GM18499 (cell line): ENCODE measurements at regions not wholly inside any gene's neighbourhood (a gene's known extent, or its start where the extent isn't known, plus 50 kb on each side); places are given as distances from the start of the nearest gene placed in this dataset.
"Not testable (repeated sequence)": the region's sequence is repeated elsewhere in the genome, so short reads cannot be mapped to it uniquely, and the experiment has no call there.

Experiments
- ATAC-seq: cut with Tn5 transposase; IDR thresholded peaks from one replicate; pipeline ENCODE4 v1.9.1; 2021; ENCODE audit warnings: moderate number of reproducible peaks; ENCODE audit not compliant: insufficient read depth, unreplicated experiment

DNA sequence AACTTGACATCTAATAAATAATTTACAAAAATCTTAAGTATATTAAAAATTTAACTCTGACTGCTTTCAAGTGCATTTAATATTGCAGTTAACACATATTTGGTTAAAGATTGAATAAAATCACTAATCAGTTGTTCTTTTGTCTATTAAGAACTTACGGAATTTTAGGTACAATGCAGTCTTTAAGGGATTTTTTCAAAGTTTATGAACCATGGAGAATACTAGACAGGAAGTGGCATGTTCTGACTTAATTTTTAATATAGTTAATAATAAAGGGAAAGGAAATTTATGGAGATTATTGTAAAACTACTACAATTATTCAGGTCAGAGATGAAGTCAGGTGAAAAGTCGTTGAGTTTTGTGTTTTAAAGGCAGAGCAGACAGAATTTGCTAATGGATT, 240.9 kb downstream of the CALCRL start:
- ATAC-seq = no peak

DNA sequence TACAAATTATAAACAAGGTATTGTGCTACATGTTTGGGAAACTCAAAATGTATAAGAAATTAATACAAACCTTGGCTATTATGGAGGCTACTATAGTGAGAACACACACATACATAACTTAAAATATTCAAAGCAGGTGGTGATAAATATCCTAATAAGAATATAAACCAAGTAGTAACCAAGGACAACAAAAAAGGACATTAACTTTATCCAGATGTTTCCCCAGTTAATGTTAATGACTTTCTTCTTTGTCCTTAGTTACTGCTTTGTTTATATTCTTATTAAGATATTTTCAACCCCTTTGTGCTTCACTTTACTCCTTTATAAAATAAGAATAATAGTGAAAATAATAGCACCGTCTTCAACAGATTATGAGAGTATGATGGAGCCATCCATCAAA, 241.6 kb downstream of the CALCRL start:
- no peak for ATAC-seq

GRCh38 chr2:187206071-187206470, 242.0 kb downstream of the CALCRL start:
- no peak for ATAC-seq

DNA sequence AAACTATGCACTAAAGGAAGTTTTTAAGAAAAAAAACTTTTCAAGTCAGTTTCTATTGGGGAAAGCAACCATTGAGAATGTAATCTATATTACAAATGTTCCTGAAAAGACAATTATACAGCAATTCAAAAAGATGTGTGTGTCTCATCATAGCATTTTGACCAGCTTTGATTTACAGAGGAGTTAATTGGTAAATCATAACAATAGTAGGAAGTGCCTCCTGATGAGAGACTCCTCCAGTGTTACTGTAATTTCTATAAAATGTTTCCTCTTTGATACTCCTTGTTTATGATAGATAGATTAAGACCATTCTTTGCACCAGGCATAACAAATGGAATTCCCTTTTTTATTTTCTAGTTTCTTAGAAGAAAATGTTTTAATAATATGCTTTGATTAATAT, 249.9 kb downstream of the CALCRL start:
- no peak for ATAC-seq

DNA sequence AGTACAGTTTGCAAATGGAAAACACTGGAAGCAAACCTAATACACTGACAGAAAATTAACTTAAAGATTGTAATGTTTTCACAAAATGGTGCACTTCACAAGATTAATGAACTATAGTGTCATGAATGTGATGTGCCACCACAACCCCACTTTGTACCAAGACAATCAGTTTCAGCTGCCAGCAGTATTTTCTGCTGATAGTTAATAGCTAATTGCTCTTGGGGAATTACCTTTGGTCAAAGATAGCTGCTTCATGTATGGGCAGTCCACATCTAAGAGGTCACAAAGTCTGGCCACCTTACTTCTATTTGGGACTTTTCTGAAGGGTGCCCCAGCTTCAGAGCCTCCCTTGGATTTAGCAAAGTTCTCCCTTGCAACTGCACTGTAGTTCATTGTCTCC, 254.0 kb downstream of the CALCRL start:
- no peak for ATAC-seq

DNA sequence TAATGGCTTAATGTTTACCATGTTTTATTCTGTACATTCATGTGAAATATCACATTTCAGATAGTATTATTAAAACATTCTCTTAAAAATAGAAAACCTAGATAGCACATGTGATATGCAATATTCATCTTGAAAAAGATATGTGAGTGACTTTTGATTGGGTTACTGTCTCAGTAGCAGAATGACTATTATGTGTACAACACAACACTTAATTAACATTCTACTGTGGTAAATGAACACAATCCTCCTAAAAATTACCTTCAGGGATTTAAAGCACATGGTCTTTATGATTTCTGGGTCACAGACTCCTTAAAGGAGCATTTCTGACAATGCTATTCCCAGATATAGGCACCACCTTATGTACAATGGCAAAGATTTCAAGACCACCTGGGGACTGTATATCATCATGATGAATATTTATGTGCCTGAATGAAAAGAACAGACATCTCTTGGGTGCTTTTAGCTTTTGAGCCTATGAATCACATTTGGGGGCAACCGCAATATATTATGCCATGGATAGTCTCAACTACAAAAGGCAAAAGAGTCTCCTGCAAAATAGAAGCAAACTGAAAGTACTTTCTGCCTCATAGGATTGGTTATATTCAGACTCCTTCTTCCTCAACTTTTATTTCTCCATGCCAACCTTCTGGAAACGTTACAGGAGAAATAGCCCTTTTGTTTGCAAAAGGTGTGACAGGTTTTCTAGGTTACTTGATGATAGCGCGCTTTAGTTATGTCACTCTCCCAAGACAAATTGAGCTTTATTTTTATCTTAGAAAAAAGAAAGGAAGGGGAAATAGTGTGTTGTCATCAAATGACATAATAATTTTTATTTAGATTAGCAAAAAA, 259.0 kb downstream of the CALCRL start:
- ATAC-seq = no peak

GRCh38 chr2:187187519-187187918, 260.5 kb downstream of the CALCRL start:
- ATAC-seq = no peak

GRCh38 chr2:187180529-187180928, 267.5 kb downstream of the CALCRL start:
- no peak for ATAC-seq

- not testable (repeated sequence) for ATAC-seq
Observed at GRCh38 chr2:187178876-187179275, 269.2 kb downstream of the CALCRL start.

DNA sequence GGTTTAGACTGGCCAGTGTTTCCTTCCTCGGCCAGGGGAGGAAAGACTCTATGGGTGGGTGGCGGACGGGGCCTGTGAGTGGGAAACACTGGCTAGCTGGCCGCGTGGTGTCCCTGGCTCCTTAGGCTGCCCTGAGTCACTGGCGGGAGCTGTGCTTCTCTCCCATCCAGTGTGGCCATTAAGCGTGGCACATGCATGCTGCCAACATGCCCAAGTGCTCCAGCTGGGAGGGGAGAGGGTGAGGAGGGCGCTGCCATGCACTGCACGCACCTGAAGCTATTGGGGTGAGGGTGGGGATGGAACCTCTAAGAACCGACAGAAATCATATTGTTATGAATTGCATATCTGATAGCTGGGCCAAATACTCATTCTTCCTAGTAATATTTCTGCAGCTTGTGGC, 270.8 kb downstream of the CALCRL start:
- ATAC-seq = no peak

- ATAC-seq = no peak
Observed at GRCh38 chr2:187174582-187174981, 273.5 kb downstream of the CALCRL start.

DNA sequence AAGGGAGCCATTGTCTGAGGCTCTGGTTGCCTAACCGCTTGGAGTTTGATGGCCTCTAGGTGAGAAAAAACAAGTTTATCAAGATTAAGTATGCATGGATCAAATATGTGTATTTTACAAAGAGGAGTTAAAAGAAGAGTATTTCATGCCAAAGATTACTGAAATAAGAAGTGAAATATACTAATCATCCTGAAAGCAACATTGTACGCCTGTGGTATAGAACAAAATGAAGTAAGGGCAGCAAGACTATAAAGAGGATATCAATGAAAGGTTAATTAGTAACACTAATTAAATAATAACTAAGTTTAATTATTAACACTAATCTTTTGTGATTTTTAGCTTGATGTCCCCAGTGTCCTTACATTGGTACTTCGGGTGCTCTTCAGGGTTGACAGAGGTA, 276.7 kb downstream of the CALCRL start:
- no peak for ATAC-seq

DNA sequence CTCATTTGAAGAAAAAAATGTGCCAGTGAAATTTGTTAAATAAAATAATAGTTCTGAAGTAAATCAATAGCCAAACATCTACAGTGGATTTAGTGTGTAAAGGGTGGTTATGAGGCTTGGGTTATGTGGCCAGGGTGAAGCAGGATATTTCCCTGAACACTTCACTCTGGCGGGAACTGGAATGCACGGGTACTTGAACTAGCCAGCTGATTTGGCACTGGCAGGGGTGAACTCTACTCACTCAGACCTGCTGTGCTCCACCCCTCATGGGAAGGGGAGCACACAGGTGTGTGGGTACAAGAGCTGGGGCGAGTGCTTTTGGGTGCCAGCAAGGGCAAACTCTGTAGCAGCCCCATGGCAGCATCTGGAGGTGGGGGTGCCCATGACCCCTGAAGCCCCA, 278.2 kb downstream of the CALCRL start:
- no peak for ATAC-seq

- peak; percentile 74 for ATAC-seq
Observed at GRCh38 chr2:187168720-187169713, 279.0 kb downstream of the CALCRL start.

- no peak for ATAC-seq
Observed at GRCh38 chr2:187167491-187167890, 280.6 kb downstream of the CALCRL start.

DNA sequence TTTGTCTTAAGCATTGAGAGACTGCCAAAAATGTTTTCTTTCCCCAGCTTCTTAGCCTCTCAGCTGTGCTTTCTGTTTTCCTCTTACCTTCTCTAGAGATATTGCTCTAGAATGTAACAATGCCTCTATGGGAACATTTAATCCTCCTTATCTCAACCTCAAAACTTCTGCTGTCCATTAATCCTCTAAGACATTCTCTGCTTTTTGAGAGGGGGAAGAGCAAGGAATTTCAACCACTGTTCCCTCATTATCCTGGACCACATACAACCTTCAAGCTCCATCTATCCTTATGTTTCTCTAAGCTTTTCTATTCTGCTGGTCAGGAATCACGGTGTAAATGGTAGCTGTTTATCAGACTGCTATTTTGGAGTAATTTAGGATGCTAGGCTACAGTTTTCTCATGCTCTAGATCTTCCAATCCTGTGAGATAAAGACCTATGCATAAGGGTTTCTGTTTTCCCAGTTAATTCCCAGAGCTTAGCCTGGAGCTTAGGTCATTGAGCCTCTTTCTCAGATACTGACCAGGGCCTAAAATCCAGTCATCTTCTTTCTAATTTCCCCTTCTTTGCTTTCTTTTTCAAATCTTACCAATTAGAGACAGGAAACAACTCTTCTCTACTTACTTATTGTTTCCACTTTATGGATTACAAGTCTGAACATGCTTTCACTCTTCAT, 282.0 kb downstream of the CALCRL start:
- ATAC-seq = no peak

DNA sequence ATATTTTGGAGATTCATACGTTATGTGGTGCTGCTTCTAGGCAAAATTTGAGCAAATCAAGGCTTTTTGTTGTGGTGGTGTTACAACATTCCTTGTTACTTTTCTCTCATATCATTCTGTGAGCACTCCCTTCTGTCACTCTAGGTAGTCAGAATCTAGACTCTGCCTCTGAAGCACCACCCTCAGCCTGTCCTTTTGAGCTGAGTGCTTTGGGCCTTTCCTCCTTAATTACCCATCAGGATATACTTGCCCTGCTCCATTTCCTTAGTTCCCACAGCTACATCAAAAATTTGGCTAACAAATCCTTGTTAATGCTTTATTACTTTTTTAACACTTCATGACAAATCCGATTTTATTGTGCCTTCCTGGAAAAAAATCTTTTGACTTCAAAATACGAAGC, 289.6 kb downstream of the CALCRL start:
- ATAC-seq = no peak

DNA sequence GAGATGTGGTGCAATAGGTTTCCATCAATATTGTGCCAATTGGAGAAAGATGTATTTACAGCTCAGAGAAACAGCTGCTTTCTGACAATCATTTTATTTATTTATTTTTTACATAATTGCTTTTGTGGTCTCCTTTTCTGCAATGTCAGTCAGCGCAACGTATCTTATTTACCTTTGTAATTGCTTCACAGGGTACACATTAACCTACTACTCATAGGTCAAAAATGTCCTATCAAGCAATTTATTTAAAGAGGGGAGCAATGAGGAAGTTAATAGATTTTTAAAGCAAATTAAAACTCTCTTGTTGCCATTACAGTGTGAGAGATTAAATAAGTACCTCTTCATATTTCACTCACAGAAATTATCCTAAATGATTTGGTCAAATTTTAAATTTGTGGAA, 291.0 kb downstream of the CALCRL start:
- ATAC-seq = no peak

DNA sequence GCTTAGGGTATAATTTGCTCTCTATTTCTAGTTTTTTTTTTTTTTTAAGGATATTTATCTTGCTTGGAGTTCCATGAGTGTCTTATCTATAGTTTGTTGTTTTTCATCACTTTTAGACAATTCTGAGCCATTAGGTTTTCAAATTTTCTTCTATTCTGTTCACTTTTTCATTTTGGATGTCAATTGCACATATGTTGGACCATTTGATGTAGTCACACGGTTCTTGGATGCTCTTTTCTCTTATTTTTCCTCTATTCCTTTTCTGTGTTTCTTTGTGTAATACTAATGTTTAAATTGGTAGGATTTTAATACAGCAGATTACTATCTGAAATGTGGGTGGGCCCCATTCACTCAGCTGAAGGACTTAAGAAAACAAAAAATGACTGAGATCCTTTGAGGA, 292.6 kb downstream of the CALCRL start:
- no peak for ATAC-seq

DNA sequence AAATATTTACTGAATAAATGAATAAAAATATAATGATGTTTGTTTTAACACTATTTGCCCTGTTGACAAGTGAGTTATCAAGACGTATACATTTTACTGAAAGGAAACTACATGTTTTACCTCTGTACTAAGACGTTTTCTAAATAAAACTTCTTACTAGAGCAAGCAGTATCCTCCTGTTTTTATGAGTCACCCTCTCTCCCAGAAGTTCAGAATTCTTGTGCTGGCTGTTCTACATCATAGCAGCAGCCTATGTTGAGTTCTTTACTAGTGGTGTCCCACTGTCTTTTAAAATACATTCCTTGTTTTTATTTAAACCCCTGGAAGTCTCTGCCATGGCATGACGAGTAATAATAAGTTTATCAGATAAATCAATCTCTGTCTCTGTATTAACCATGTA, 297.4 kb downstream of the CALCRL start:
- no peak for ATAC-seq
